Kasumi-1 (cell line): ENCODE measurements at regions not wholly inside any gene's neighbourhood (a gene's known extent, or its start where the extent isn't known, plus 50 kb on each side); places are given as distances from the start of the nearest gene placed in this dataset.
"Not testable (repeated sequence)": the region's sequence is repeated elsewhere in the genome, so short reads cannot be mapped to it uniquely, and the experiment has no call there.

Source experiments
- DNase-seq, 2 experiments: peaks; one replicate each; lab custom pipeline; 2025; lab: John Stamatoyannopoulos, UW

GRCh38 chr5:127133071-127133470, 59.8 kb upstream of the C5orf63 start:
- DNase-seq = no peak

- DNase-seq = peak; percentile 74 to 76
Observed at GRCh38 chr5:127136908-127137307, 63.6 kb upstream of the C5orf63 start.

- DNase-seq = no peak
Observed at GRCh38 chr5:127143722-127144121, 70.4 kb upstream of the C5orf63 start.

- no peak for DNase-seq
Observed at GRCh38 chr5:127153031-127153430, 79.7 kb upstream of the C5orf63 start.

GRCh38 chr5:127153521-127153920, 80.2 kb upstream of the C5orf63 start:
- no peak for DNase-seq

GRCh38 chr5:127163750-127164149, 90.4 kb upstream of the C5orf63 start:
- DNase-seq = no peak

GRCh38 chr5:127170918-127171600, 97.8 kb upstream of the C5orf63 start:
- DNase-seq = no peak

GRCh38 chr5:127176769-127177168, 103.5 kb upstream of the C5orf63 start:
- DNase-seq = no peak

GRCh38 chr5:127182631-127183030, 108.0 kb upstream of the MEGF10 start:
- DNase-seq = not testable (repeated sequence)

- no peak for DNase-seq
Observed at GRCh38 chr5:127183332-127183731, 107.3 kb upstream of the MEGF10 start.

GRCh38 chr5:127184851-127185250, 105.7 kb upstream of the MEGF10 start:
- DNase-seq = no peak

- DNase-seq = no peak
Observed at GRCh38 chr5:127186657-127187056, 103.9 kb upstream of the MEGF10 start.

GRCh38 chr5:127187706-127188105, 102.9 kb upstream of the MEGF10 start:
- no peak for DNase-seq

- no peak for DNase-seq
Observed at GRCh38 chr5:127192150-127192549, 98.4 kb upstream of the MEGF10 start.

GRCh38 chr5:127192836-127193338, 97.7 kb upstream of the MEGF10 start:
- DNase-seq = no peak

- DNase-seq = no peak
Observed at GRCh38 chr5:127196042-127196441, 94.6 kb upstream of the MEGF10 start.

- DNase-seq = not testable (repeated sequence)
Observed at GRCh38 chr5:127197402-127198167, 93.0 kb upstream of the MEGF10 start.

- DNase-seq = not testable (repeated sequence)
Observed at GRCh38 chr5:127202738-127203137, 87.9 kb upstream of the MEGF10 start.

- peak; percentile 26 to 31 for DNase-seq
Observed at GRCh38 chr5:127203818-127204217, 86.8 kb upstream of the MEGF10 start.

GRCh38 chr5:127205147-127205546, 85.4 kb upstream of the MEGF10 start:
- no peak for DNase-seq

GRCh38 chr5:127206320-127207113, 84.1 kb upstream of the MEGF10 start:
- DNase-seq = no peak

GRCh38 chr5:127210042-127210441, 80.6 kb upstream of the MEGF10 start:
- no peak for DNase-seq
